Transverse colon (tissue), 4 donors: ENCODE measurements at regions not wholly inside any gene's neighbourhood (a gene's known extent, or its start where the extent isn't known, plus 50 kb on each side); places are given as distances from the start of the nearest gene placed in this dataset.
"Not testable (repeated sequence)": the region's sequence is repeated elsewhere in the genome, so short reads cannot be mapped to it uniquely, and the experiment has no call there.

ENCODE experiments used
- DNase-seq: peaks from one replicate; pipeline ENCODE4 v3.0.0-alpha.2; 2019
- H3K27ac ChIP-seq, 4 donors: fragments of 200-600 bp; sonication (generic); 2 replicates each; pipeline ENCODE4 v1.5.1; 2016 to 2018; ENCODE audit warnings: inconsistent platforms in 4 of 4
- H3K27me3 ChIP-seq: fragments of 200-600 bp; sonication (generic); 2 replicates; pipeline ENCODE4 v1.5.1; 2017; ENCODE audit warnings: inconsistent platforms
- H3K36me3 ChIP-seq, 4 donors: fragments of 200-600 bp; sonication (generic); 2 replicates each; pipeline ENCODE4 v1.5.1; 2017 to 2019; ENCODE audit warnings: inconsistent platforms in 4 of 4
- H3K4me1 ChIP-seq, 4 donors: fragments of 200-600 bp; sonication (generic); 2 replicates each; pipeline ENCODE4 v1.5.1; 2017 to 2020; ENCODE audit warnings: inconsistent platforms in 4 of 4
- H3K4me3 ChIP-seq, 4 donors: fragments of 200-600 bp; sonication (generic); 1 replicate in 1 of 4; 2 replicates in 3 of 4; pipeline versions ENCODE4 v1.5.1 to v1.6.1; 2017 to 2019; ENCODE audit warnings: inconsistent platforms in 4 of 4
- H3K9me3 ChIP-seq, 2 donors: fragments of 200-600 bp; sonication (generic); 2 replicates each; pipeline ENCODE4 v1.5.1; 2017 to 2019; ENCODE audit warnings: inconsistent platforms in 2 of 2
- CTCF ChIP-seq, 5 experiments: fragments of 200-600 bp in 3 of 5; fragments of 450-650 bp in 2 of 5; sonication (generic) in 3 of 5; IDR thresholded peaks; 1 replicate in 2 of 5; 2 replicates in 3 of 5; pipeline ENCODE4 v1.5.1; 2016 to 2017; ENCODE audit warnings: antibody characterized with exemption in 5 of 5, inconsistent platforms in 3 of 5, mild to moderate bottlenecking in 2 of 5, moderate library complexity in 1 of 5
- EP300 ChIP-seq: sonication (generic); formaldehyde crosslinking; IDR thresholded peaks from one replicate; pipeline ENCODE4 v1.6.1; 2017; ENCODE audit warnings: antibody characterized with exemption, low read depth
- POLR2A ChIP-seq: fragments of 450-650 bp; IDR thresholded peaks from one replicate; pipeline ENCODE4 v1.6.1; 2016; ENCODE audit warnings: antibody characterized with exemption, mild to moderate bottlenecking, moderate library complexity
- POLR2AphosphoS5 ChIP-seq, 3 donors: sonication (generic); formaldehyde crosslinking; IDR thresholded peaks; one replicate each; pipeline ENCODE4 v1.6.1; 2016; ENCODE audit warnings: antibody characterized with exemption in 3 of 3
- WGBS, 2 donors: methylation state at CpG; one replicate each; pipeline ENCODE4 v1.1.5; 2018; ENCODE audit warnings: low coverage in 1 of 2; 5-methylcytosine and 5-hydroxymethylcytosine counted together
- in situ Hi-C, 4 donors: fragments of 200-750 bp; cut with MboI; loops; one replicate each; pipeline versions ENCODE4 v1.15.0 to v1.15.1; 2017; ENCODE audit warnings: low sequenced_read_pairs in 3 of 4, low pct_ligation_motif_present in 1 of 4, low pct_unique_long_range_greater_than_20kb in 1 of 4
- intact Hi-C: fragments of 100-400 bp; cut with DNase I; formaldehyde crosslinking; loops from one replicate; pipeline ENCODE4 v1.15.1; 2023; ENCODE audit warnings: low total_unique reads

GRCh38 chr22:16391417-16391930 lies 201.1 kb downstream of the CCT8L2 start:
- in situ Hi-C loops, intact Hi-C loops, H3K4me1 ChIP-seq, DNase-seq, H3K4me3 ChIP-seq, H3K9me3 ChIP-seq, H3K36me3 ChIP-seq, H3K27ac ChIP-seq, H3K27me3 ChIP-seq: not testable (repeated sequence)
- 90 to 100% methylated on average over 1 to 20 of the region's 20 CpGs for WGBS, 2 donors

GRCh38 chr22:16390541-16391217 lies 201.9 kb downstream of the CCT8L2 start:
- WGBS, 2 donors, result 90% methylated on average over 25 of the region's 31 CpGs; no CpG with 5 or more reads in 1 of the 2 donors

GRCh38 chr22:16390046-16390445 lies 202.6 kb downstream of the CCT8L2 start:
- H3K4me3 ChIP-seq, H3K9me3 ChIP-seq, H3K27me3 ChIP-seq, intact Hi-C loops, H3K4me1 ChIP-seq, H3K36me3 ChIP-seq, DNase-seq, H3K27ac ChIP-seq, in situ Hi-C loops: not testable (repeated sequence)
- 89% methylated on average over 9 of the region's 11 CpGs; no CpG with 5 or more reads in 1 of the 2 donors for WGBS, 2 donors

More at GRCh38 chr22:16390541-16391217, 201.9 kb downstream of the CCT8L2 start:
- H3K36me3 ChIP-seq, H3K27ac ChIP-seq, in situ Hi-C loops, DNase-seq, intact Hi-C loops, H3K4me3 ChIP-seq, H3K27me3 ChIP-seq, H3K4me1 ChIP-seq, H3K9me3 ChIP-seq: not testable (repeated sequence)

- H3K27me3 ChIP-seq, H3K36me3 ChIP-seq, H3K9me3 ChIP-seq, H3K27ac ChIP-seq, DNase-seq, H3K4me1 ChIP-seq, H3K4me3 ChIP-seq, in situ Hi-C loops, intact Hi-C loops: not testable (repeated sequence)
- 80 to 90% methylated on average over 2 to 9 of the region's 12 CpGs for WGBS, 2 donors
Measured at GRCh38 chr22:16389256-16389655, 203.4 kb downstream of the CCT8L2 start.

- in situ Hi-C loops, result not testable (repeated sequence)
Measured at GRCh38 chr22:16388616-16389015, 204.0 kb downstream of the CCT8L2 start.

GRCh38 chr22:16388127-16388526 lies 204.5 kb downstream of the CCT8L2 start:
- H3K9me3 ChIP-seq, DNase-seq, H3K4me1 ChIP-seq, H3K27ac ChIP-seq, intact Hi-C loops, in situ Hi-C loops, H3K4me3 ChIP-seq, H3K27me3 ChIP-seq, H3K36me3 ChIP-seq: not testable (repeated sequence)
- 67 to 83% methylated on average over 1 to 10 of the region's 10 CpGs for WGBS, 2 donors

More at GRCh38 chr22:16388616-16389015, 204.0 kb downstream of the CCT8L2 start:
- H3K36me3 ChIP-seq, H3K4me3 ChIP-seq, DNase-seq, H3K9me3 ChIP-seq, H3K27me3 ChIP-seq, H3K4me1 ChIP-seq, H3K27ac ChIP-seq, intact Hi-C loops: not testable (repeated sequence)
- WGBS, 2 donors, result 95% methylated on average over 9 of the region's 12 CpGs; no CpG with 5 or more reads in 1 of the 2 donors

GRCh38 chr22:16387543-16387942 lies 205.1 kb downstream of the CCT8L2 start:
- intact Hi-C loops, DNase-seq, H3K4me1 ChIP-seq, in situ Hi-C loops, H3K9me3 ChIP-seq, H3K27me3 ChIP-seq, H3K36me3 ChIP-seq, H3K27ac ChIP-seq, H3K4me3 ChIP-seq: not testable (repeated sequence)
- WGBS, 2 donors, result 90% methylated on average over 8 of the region's 11 CpGs; no CpG with 5 or more reads in 1 of the 2 donors

GRCh38 chr22:16387088-16387487 lies 205.5 kb downstream of the CCT8L2 start:
- H3K4me3 ChIP-seq, result no peak overlapping the region
- H3K4me1 ChIP-seq, result no peaks in the 10 kb centered on the region
- in situ Hi-C loops, result no loop called here
- peaks cover 7% of the 10 kb centered on the region for H3K27me3 ChIP-seq
- intact Hi-C loops, result no loop called here
- H3K36me3 ChIP-seq, result no peaks in the 10 kb centered on the region
- no peak for TF ChIP-seq EP300
- TF ChIP-seq POLR2AphosphoS5 (IDR thresholded peaks at IDR 0.05), result no peak
- no peak for TF ChIP-seq POLR2A
- no peak for TF ChIP-seq CTCF (IDR thresholded peaks at IDR 0.05)
- WGBS, 2 donors, result 27 to 74% methylated on average over 10 to 43 of the region's 46 CpGs
- no peaks in the 10 kb centered on the region for H3K9me3 ChIP-seq
- DNase-seq, result no peak
- no peak overlapping the region for H3K27ac ChIP-seq

GRCh38 chr22:16361328-16361727 lies 231.3 kb downstream of the CCT8L2 start:
- H3K27me3 ChIP-seq, intact Hi-C loops, H3K4me3 ChIP-seq, H3K4me1 ChIP-seq, H3K9me3 ChIP-seq, DNase-seq, H3K27ac ChIP-seq, H3K36me3 ChIP-seq, in situ Hi-C loops: not testable (repeated sequence)
- WGBS, 2 donors, result no CpG with 5 or more reads among the region's 8 CpGs

- DNase-seq, H3K4me1 ChIP-seq, H3K4me3 ChIP-seq, intact Hi-C loops, H3K9me3 ChIP-seq, H3K27me3 ChIP-seq, H3K27ac ChIP-seq, H3K36me3 ChIP-seq, in situ Hi-C loops: not testable (repeated sequence)
- no CpG with 5 or more reads among the region's 8 CpGs for WGBS, 2 donors
Measured at GRCh38 chr22:16352637-16353036, 240.0 kb downstream of the CCT8L2 start.
